ENCODE measurements at regions not wholly inside any gene's neighbourhood (a gene's known extent, or its start where the extent isn't known, plus 50 kb on each side); places are given as distances from the start of the nearest gene placed in this dataset.
"Not testable (repeated sequence)": the region's sequence is repeated elsewhere in the genome, so short reads cannot be mapped to it uniquely, and the experiment has no call there.

- no peak overlapping the region for H3K4me3 ChIP-seq (ENCODE audit: insufficient read depth, low read depth, low read length)
- DNase-seq, result no peak
- H3K27me3 ChIP-seq (ENCODE audit: control insufficient read depth, insufficient read depth, low read length), result no peaks in the 10 kb centered on the region
- no peaks in the 10 kb centered on the region for H3K36me3 ChIP-seq (replicated peaks; ENCODE audit: control insufficient read depth, insufficient read depth, low read length)
Observed at GRCh38 chr7:391961-392524, 102.1 kb downstream of the FOXL3 start.

GRCh38 chr7:392822-393221 lies 102.9 kb downstream of the FOXL3 start:
- no peak for DNase-seq
- Histone ChIP-seq H3K27me3 (ENCODE audit: control insufficient read depth, insufficient read depth, low read length) (no peaks in the 10 kb centered on the region), H3K36me3 (replicated peaks; ENCODE audit: control insufficient read depth, insufficient read depth, low read length) (no peaks in the 10 kb centered on the region), H3K4me3 (ENCODE audit: insufficient read depth, low read depth, low read length) (no peak overlapping the region)

- H3K4me3 ChIP-seq (ENCODE audit: insufficient read depth, low read depth, low read length), result no peak overlapping the region
- H3K36me3 ChIP-seq (replicated peaks; ENCODE audit: control insufficient read depth, insufficient read depth, low read length), result no peaks in the 10 kb centered on the region
- no peaks in the 10 kb centered on the region for H3K27me3 ChIP-seq (ENCODE audit: control insufficient read depth, insufficient read depth, low read length)
- no peak for DNase-seq
Observed at GRCh38 chr7:395643-396042, 105.7 kb downstream of the FOXL3 start.

- no peak overlapping the region for H3K4me3 ChIP-seq (ENCODE audit: insufficient read depth, low read depth, low read length)
Observed at GRCh38 chr7:398888-399287, 108.9 kb downstream of the FOXL3 start.

GRCh38 chr7:400901-401485 lies 111.0 kb downstream of the FOXL3 start:
- no peak overlapping the region for H3K4me3 ChIP-seq (ENCODE audit: insufficient read depth, low read depth, low read length)
- DNase-seq, result no peak
- H3K36me3 ChIP-seq (replicated peaks; ENCODE audit: control insufficient read depth, insufficient read depth, low read length), result no peaks in the 10 kb centered on the region
- H3K27me3 ChIP-seq (ENCODE audit: control insufficient read depth, insufficient read depth, low read length), result no peaks in the 10 kb centered on the region

More at GRCh38 chr7:398888-399287, 108.9 kb downstream of the FOXL3 start:
- DNase-seq, result no peak
- H3K27me3 ChIP-seq (ENCODE audit: control insufficient read depth, insufficient read depth, low read length), result no peaks in the 10 kb centered on the region
- H3K36me3 ChIP-seq (replicated peaks; ENCODE audit: control insufficient read depth, insufficient read depth, low read length), result no peaks in the 10 kb centered on the region

DNA sequence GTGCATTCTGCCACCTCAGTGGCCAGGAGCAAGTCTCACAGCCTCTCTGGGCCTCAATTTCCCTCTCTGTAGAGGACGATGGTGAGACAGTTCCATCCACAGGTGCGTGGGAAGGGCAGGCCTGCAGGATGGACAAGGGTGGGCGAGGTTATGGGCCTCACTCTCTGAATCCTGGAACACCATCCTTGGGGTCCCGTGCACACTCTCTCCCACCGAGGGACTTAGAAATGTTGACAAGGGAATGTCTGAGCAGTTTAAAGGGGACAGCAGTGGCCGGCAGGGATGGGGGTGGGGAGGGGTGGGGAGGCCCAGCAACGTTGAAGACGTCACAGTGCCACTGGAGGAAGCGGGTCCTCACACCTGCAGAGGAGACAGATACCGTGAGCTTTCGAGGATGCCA lies 111.5 kb downstream of the FOXL3 start:
- no peaks in the 10 kb centered on the region for H3K36me3 ChIP-seq (replicated peaks; ENCODE audit: control insufficient read depth, insufficient read depth, low read length)
- DNase-seq, result no peak
- no peak overlapping the region for H3K4me3 ChIP-seq (ENCODE audit: insufficient read depth, low read depth, low read length)
- no peaks in the 10 kb centered on the region for H3K27me3 ChIP-seq (ENCODE audit: control insufficient read depth, insufficient read depth, low read length)

- Histone ChIP-seq H3K4me3 (ENCODE audit: insufficient read depth, low read depth, low read length) (no peak overlapping the region), H3K27me3 (ENCODE audit: control insufficient read depth, insufficient read depth, low read length) (no peaks in the 10 kb centered on the region), H3K36me3 (replicated peaks; ENCODE audit: control insufficient read depth, insufficient read depth, low read length) (no peaks in the 10 kb centered on the region)
- DNase-seq, result no peak
Observed at GRCh38 chr7:404812-405488, 114.7 kb downstream of the PDGFA start.

DNA sequence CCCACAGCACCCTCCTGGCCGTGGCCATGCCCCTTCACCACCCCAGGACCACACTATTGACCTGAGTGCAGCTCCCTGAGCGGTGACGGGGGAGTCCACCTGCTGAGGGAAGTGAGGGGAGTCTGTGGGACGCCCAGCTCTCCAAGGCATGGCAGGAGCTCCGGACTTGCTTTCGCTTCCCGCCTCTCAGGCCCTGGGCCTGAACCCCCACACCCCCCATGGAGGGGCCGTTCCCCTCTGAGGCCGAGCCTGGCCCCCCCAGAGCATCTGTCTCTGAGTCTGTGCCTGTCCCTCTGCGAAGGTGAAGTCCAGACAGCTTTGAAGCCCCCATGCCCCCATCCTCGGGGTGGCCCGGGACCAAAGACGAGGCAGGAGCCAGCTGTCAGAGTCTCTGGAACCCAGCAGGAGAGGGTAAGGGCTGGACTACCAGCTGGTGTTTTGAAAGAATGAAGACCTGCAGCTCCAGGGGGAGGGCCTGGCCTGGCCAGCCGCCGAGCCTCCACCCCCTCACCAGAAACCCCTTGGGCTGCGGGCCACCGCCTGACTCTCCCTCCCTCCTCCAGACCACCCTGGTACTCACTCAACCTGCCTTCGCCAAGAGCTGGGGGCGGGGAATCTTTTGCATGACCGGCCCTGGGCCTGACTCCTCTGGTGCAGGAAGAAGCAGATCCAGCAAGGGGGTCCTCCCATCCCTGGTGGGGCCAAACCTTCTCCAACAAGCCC lies 114.0 kb downstream of the PDGFA start:
- peak; percentile 84 for DNase-seq
- Histone ChIP-seq H3K36me3 (replicated peaks; ENCODE audit: control insufficient read depth, insufficient read depth, low read length) (no peaks in the 10 kb centered on the region), H3K27me3 (ENCODE audit: control insufficient read depth, insufficient read depth, low read length) (no peaks in the 10 kb centered on the region), H3K4me3 (ENCODE audit: insufficient read depth, low read depth, low read length) (no peak overlapping the region)

DNA sequence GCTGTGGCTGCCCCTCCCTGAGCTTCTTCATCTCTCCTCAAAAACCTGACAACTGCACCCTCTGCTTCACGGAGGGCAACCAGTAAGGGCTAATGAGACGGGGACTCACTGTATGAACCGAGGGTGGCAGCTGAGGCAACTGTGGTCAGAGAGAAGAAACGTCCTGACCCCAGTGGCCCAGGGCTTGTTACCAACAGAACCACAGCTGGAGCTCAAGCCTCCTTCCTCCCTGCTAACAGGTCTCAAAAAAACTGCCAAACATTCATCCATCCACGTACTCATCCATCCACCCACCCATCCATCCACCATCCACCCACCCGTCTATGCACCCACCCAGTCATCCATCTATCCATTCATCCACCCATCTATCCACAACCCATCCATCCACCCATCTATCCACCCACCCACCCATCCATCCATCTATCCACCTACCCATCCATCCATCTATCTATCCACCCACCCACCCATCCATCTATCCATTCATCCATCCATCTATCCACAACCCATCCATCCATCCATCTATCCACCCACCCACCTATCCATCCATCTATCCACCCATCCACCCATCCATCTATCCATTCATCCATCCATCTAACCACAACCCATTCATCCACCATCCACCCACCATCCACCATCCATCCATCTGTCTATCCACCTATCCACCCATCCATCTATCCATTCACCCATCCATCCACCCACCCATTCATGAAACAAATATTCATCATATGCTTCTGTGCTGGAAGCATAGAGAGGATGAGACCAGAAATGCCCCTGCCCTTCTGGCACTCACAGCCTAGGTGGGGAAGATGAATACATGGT lies 111.7 kb downstream of the PDGFA start:
- Histone ChIP-seq H3K4me3 (ENCODE audit: insufficient read depth, low read depth, low read length) (no peak overlapping the region), H3K27me3 (ENCODE audit: control insufficient read depth, insufficient read depth, low read length) (no peaks in the 10 kb centered on the region), H3K36me3 (replicated peaks; ENCODE audit: control insufficient read depth, insufficient read depth, low read length) (no peaks in the 10 kb centered on the region)
- DNase-seq, result no peak

- Histone ChIP-seq H3K27me3 (ENCODE audit: control insufficient read depth, insufficient read depth, low read length) (no peaks in the 10 kb centered on the region), H3K36me3 (replicated peaks; ENCODE audit: control insufficient read depth, insufficient read depth, low read length) (no peaks in the 10 kb centered on the region)
- peak; percentile 60 for DNase-seq
Observed at GRCh38 chr7:408751-409311, 110.8 kb downstream of the PDGFA start.

DNA sequence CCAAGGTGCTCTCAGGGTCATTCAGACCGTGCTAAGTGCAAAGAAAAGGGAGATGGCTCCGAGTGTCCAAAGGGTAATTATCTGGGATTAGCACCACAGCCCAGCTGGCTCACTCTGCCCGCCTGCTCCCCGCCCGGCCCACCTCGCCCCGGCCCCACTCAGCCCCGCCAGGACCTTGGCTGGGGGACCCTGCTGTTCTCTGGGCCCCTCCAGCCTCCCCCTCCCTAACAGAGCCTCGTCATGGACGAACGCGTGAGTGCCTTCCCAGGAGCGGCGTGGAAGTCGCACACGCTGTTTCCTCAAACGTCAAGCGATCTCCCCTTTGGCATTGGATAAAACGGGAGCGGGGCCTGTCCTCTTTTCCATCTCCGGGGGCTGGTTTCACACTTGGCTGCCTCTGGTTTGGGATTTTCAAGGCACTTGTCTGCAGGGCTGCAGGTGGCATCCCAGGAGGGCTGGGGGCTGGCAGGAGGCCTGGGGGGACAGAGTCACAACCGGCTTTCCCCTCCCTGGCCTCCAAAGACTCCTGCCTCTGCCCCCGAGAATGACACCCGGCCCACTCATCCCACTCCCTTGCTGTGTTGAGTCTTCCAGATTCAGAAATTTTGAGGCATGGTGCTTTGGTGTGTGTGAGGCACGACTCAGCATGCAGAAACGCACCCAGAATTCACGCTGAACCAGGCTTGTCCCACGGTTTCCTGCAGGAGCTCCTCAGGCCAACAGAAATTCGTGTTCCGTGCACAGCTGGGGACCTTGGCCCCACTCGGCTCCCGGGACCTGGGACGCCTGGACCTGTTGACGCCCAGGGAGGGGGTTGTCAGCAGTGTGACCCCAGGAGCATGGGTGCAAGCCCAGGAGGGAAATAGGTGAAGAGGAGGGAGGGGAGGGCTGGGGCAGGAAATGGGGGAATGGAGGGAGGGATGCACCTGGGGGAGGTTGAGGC lies 110.0 kb downstream of the PDGFA start:
- peak; percentile 57 for DNase-seq

More at GRCh38 chr7:408751-409311, 110.8 kb downstream of the PDGFA start:
- no peak overlapping the region for H3K4me3 ChIP-seq (ENCODE audit: insufficient read depth, low read depth, low read length)

DNA sequence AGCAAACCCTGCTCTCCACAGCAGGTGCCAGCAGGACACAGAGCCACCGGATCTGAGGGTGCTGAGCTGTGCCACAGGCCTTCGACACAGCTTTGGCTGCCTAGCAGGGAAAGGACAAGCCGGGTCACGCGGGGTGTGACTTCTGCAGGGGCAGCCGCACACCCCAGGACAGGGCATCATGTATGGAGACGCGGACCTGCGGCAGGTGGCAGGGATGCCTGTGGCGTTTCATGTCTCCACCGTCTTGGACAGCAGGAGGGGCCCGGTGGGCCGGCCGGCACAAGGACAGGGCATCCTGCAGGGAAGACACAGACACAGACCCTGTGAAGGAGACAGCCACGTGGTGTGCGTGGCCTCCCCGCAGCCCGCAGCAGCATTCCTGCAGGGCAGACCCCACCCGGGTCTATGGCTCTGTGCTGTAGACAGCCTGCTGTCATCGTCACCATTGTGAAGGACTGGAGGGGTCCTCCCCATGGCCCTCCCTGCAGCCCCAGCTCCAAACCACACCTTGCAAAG lies 109.2 kb downstream of the PDGFA start:
- Histone ChIP-seq H3K36me3 (replicated peaks; ENCODE audit: control insufficient read depth, insufficient read depth, low read length) (no peaks in the 10 kb centered on the region), H3K27me3 (ENCODE audit: control insufficient read depth, insufficient read depth, low read length) (no peaks in the 10 kb centered on the region), H3K4me3 (ENCODE audit: insufficient read depth, low read depth, low read length) (no peak overlapping the region)
- peak; percentile 50 for DNase-seq

More for the DNA sequence above, 110.0 kb downstream of the PDGFA start:
- Histone ChIP-seq H3K4me3 (ENCODE audit: insufficient read depth, low read depth, low read length) (no peak overlapping the region), H3K27me3 (ENCODE audit: control insufficient read depth, insufficient read depth, low read length) (no peaks in the 10 kb centered on the region), H3K36me3 (replicated peaks; ENCODE audit: control insufficient read depth, insufficient read depth, low read length) (no peaks in the 10 kb centered on the region)

DNA sequence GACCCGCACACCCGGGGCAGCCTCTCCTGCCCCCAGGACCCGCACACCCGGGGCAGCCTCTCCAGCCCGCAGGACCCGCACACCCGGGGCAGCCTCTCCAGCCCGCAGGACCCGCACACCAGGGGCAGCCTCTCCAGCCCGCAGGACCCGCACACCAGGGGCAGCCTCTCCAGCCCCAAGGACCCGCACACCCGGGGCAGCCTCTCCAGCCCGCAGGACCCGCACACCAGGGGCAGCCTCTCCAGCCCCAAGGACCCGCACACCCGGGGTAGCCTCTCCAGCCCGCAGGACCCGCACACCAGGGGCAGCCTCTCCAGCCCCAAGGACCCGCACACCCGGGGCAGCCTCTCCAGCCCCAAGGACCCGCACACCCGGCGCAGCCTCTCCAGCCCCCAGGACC lies 108.5 kb downstream of the PDGFA start:
- H3K27me3 ChIP-seq (ENCODE audit: control insufficient read depth, insufficient read depth, low read length); H3K4me3 ChIP-seq (ENCODE audit: insufficient read depth, low read depth, low read length); H3K36me3 ChIP-seq (replicated peaks; ENCODE audit: control insufficient read depth, insufficient read depth, low read length); DNase-seq: not testable (repeated sequence)

Data from H7 (cell line).